ENCODE measurements at regions not wholly inside any gene's neighbourhood (a gene's known extent, or its start where the extent isn't known, plus 50 kb on each side); places are given as distances from the start of the nearest gene placed in this dataset.
"Not testable (repeated sequence)": the region's sequence is repeated elsewhere in the genome, so short reads cannot be mapped to it uniquely, and the experiment has no call there.

GRCh38 chr12:83349907-83350611, 663.4 kb downstream of the TMTC2 start:
- DNase-seq (ENCODE audit: low read depth in 4 of 4, low spot score in 2 of 4): no peak

- no peak for DNase-seq (ENCODE audit: low read depth in 4 of 4, low spot score in 2 of 4)
Observed at GRCh38 chr12:83346333-83346732, 659.6 kb downstream of the TMTC2 start.

- no peak for DNase-seq (ENCODE audit: low read depth in 4 of 4, low spot score in 2 of 4)
Observed at GRCh38 chr12:83343767-83344166, 657.1 kb downstream of the TMTC2 start.

- DNase-seq (ENCODE audit: low read depth in 4 of 4, low spot score in 2 of 4): no peak
Observed at GRCh38 chr12:83335748-83336147, 649.0 kb downstream of the TMTC2 start.

GRCh38 chr12:83326666-83327065, 640.0 kb downstream of the TMTC2 start:
- DNase-seq (ENCODE audit: low read depth in 4 of 4, low spot score in 2 of 4): no peak

GRCh38 chr12:83323866-83324265, 637.2 kb downstream of the TMTC2 start:
- DNase-seq (ENCODE audit: low read depth in 4 of 4, low spot score in 2 of 4): no peak

GRCh38 chr12:83322809-83323208, 636.1 kb downstream of the TMTC2 start:
- DNase-seq (ENCODE audit: low read depth in 4 of 4, low spot score in 2 of 4): no peak

- no peak for DNase-seq (ENCODE audit: low read depth in 4 of 4, low spot score in 2 of 4)
Observed at GRCh38 chr12:83321971-83322370, 635.3 kb downstream of the TMTC2 start.

- DNase-seq (ENCODE audit: low read depth in 4 of 4, low spot score in 2 of 4): no peak
Observed at GRCh38 chr12:83320350-83320749, 633.6 kb downstream of the TMTC2 start.

GRCh38 chr12:83318386-83319098, 631.8 kb downstream of the TMTC2 start:
- no peak for DNase-seq (ENCODE audit: low read depth in 4 of 4, low spot score in 2 of 4)

- DNase-seq (ENCODE audit: low read depth in 4 of 4, low spot score in 2 of 4): no peak
Observed at GRCh38 chr12:83317595-83317994, 630.9 kb downstream of the TMTC2 start.

GRCh38 chr12:83313827-83314226, 627.1 kb downstream of the TMTC2 start:
- no peak for DNase-seq (ENCODE audit: low read depth in 4 of 4, low spot score in 2 of 4)

GRCh38 chr12:83313322-83313721, 626.6 kb downstream of the TMTC2 start:
- no peak for DNase-seq (ENCODE audit: low read depth in 4 of 4, low spot score in 2 of 4)

- DNase-seq (ENCODE audit: low read depth in 4 of 4, low spot score in 2 of 4): no peak
Observed at GRCh38 chr12:83276904-83277303, 590.2 kb downstream of the TMTC2 start.

GRCh38 chr12:83271201-83271600, 584.5 kb downstream of the TMTC2 start:
- DNase-seq (ENCODE audit: low read depth in 4 of 4, low spot score in 2 of 4): peak in 2 of 4 donors; percentile 23 to 34

GRCh38 chr12:83265808-83266207, 579.1 kb downstream of the TMTC2 start:
- no peak for DNase-seq (ENCODE audit: low read depth in 4 of 4, low spot score in 2 of 4)

- DNase-seq (ENCODE audit: low read depth in 4 of 4, low spot score in 2 of 4): no peak
Observed at GRCh38 chr12:83261998-83262397, 575.3 kb downstream of the TMTC2 start.

GRCh38 chr12:83260126-83260525, 573.4 kb downstream of the TMTC2 start:
- not testable (repeated sequence) for DNase-seq (ENCODE audit: low read depth in 4 of 4, low spot score in 2 of 4)

GRCh38 chr12:83257726-83258125, 571.0 kb downstream of the TMTC2 start:
- no peak for DNase-seq (ENCODE audit: low read depth in 4 of 4, low spot score in 2 of 4)

GRCh38 chr12:83256562-83256961, 569.9 kb downstream of the TMTC2 start:
- no peak for DNase-seq (ENCODE audit: low read depth in 4 of 4, low spot score in 2 of 4)

GRCh38 chr12:83250866-83251265, 564.2 kb downstream of the TMTC2 start:
- DNase-seq (ENCODE audit: low read depth in 4 of 4, low spot score in 2 of 4): no peak

- no peak for DNase-seq (ENCODE audit: low read depth in 4 of 4, low spot score in 2 of 4)
Observed at GRCh38 chr12:83245156-83245555, 558.5 kb downstream of the TMTC2 start.

Measured in left renal cortex interstitium (tissue), 4 donors.